ENCODE measurements at regions not wholly inside any gene's neighbourhood (a gene's known extent, or its start where the extent isn't known, plus 50 kb on each side); places are given as distances from the start of the nearest gene placed in this dataset.

- no peak for TF ChIP-seq SUZ12 (IDR thresholded peaks at IDR 0.05; ENCODE audit: extremely low read depth, insufficient read depth, insufficient read length)
- TF ChIP-seq YY1 (IDR thresholded peaks at IDR 0.05; ENCODE audit: insufficient read depth, insufficient read length): no peak
Observed at GRCh38 chr5:101084353-101084752, 181.3 kb upstream of the ST8SIA4 start.
